Germinal center (tissue), 1 donor: ENCODE measurements at regions not wholly inside any gene's neighbourhood (a gene's known extent, or its start where the extent isn't known, plus 50 kb on each side); places are given as distances from the start of the nearest gene placed in this dataset.
"Not testable (repeated sequence)": the region's sequence is repeated elsewhere in the genome, so short reads cannot be mapped to it uniquely, and the experiment has no call there.

ENCODE experiments used
- DNase-seq: peaks from one replicate; pipeline ENCODE4 v3.0.0; 2012; ENCODE audit warnings: mixed read lengths, low spot score

GRCh38 chr12:127145241-127145928, 1121.6 kb upstream of the TMEM132C start:
- no peak for DNase-seq

- DNase-seq, result peak; percentile 5
These were observed 1120.8 kb upstream of the TMEM132C start for GRCh38 chr12:127145929-127146789.

- DNase-seq, result no peak
These were observed 1119.8 kb upstream of the TMEM132C start for GRCh38 chr12:127146991-127147718.

GRCh38 chr12:127147724-127148123, 1119.2 kb upstream of the TMEM132C start:
- DNase-seq, result no peak

- no peak for DNase-seq
These were observed 1118.7 kb upstream of the TMEM132C start for GRCh38 chr12:127148318-127148717.

GRCh38 chr12:127149226-127149964, 1117.6 kb upstream of the TMEM132C start:
- no peak for DNase-seq

- DNase-seq, result no peak
These were observed 1116.9 kb upstream of the TMEM132C start for GRCh38 chr12:127150028-127150427.

- no peak for DNase-seq
These were observed 1116.5 kb upstream of the TMEM132C start for GRCh38 chr12:127150479-127150878.

- no peak for DNase-seq
These were observed 1116.0 kb upstream of the TMEM132C start for GRCh38 chr12:127150956-127151355.

GRCh38 chr12:127153996-127154395, 1113.0 kb upstream of the TMEM132C start:
- no peak for DNase-seq

- not testable (repeated sequence) for DNase-seq
These were observed 1112.1 kb upstream of the TMEM132C start for GRCh38 chr12:127154830-127155229.

GRCh38 chr12:127155935-127156619, 1110.9 kb upstream of the TMEM132C start:
- DNase-seq, result not testable (repeated sequence)

GRCh38 chr12:127157501-127158366, 1109.2 kb upstream of the TMEM132C start:
- not testable (repeated sequence) for DNase-seq

- DNase-seq, result no peak
These were observed 1108.4 kb upstream of the TMEM132C start for GRCh38 chr12:127158385-127159061.

GRCh38 chr12:127161466-127161865, 1105.5 kb upstream of the TMEM132C start:
- no peak for DNase-seq

GRCh38 chr12:127162307-127162706, 1104.7 kb upstream of the TMEM132C start:
- no peak for DNase-seq

- DNase-seq, result no peak
These were observed 1104.1 kb upstream of the TMEM132C start for GRCh38 chr12:127162902-127163301.

- peak; percentile 23 for DNase-seq
These were observed 1101.2 kb upstream of the TMEM132C start for GRCh38 chr12:127165567-127166392.
